Spleen (tissue), 11 donors: ENCODE measurements at regions not wholly inside any gene's neighbourhood (a gene's known extent, or its start where the extent isn't known, plus 50 kb on each side); places are given as distances from the start of the nearest gene placed in this dataset.

Source experiments
- DNase-seq: peaks from one replicate; pipeline ENCODE4 v3.0.0-alpha.2; 2020
- H3K27ac ChIP-seq, 8 donors: fragments of 200-600 bp; sonication (generic) in 7 of 8; 1 replicate in 4 of 8; 2 replicates in 4 of 8; pipeline versions ENCODE4 v1.5.0 to v1.8.0; 2016 to 2021; ENCODE audit warnings: inconsistent platforms in 4 of 8, mild to moderate bottlenecking in 4 of 8, moderate library complexity in 1 of 8
- H3K27me3 ChIP-seq, 7 donors: fragments of 200-600 bp; sonication (generic) in 6 of 7; replicated peaks in 1 of 7; 1 replicate in 4 of 7; 2 replicates in 3 of 7; pipeline versions ENCODE4 v1.5.0 to v1.8.0; 2016 to 2021; ENCODE audit warnings: inconsistent platforms in 3 of 7, mild to moderate bottlenecking in 1 of 7
- H3K36me3 ChIP-seq, 6 donors: fragments of 200-600 bp; sonication (generic) in 5 of 6; 1 replicate in 4 of 6; 2 replicates in 2 of 6; pipeline versions ENCODE4 v1.5.0 to v1.8.0; 2016 to 2021; ENCODE audit warnings: inconsistent platforms in 2 of 6
- H3K4me1 ChIP-seq, 6 donors: fragments of 200-600 bp; sonication (generic) in 5 of 6; 1 replicate in 3 of 6; 2 replicates in 3 of 6; pipeline versions ENCODE4 v1.5.0 to v1.8.0; 2016 to 2021; ENCODE audit warnings: inconsistent platforms in 3 of 6
- H3K4me3 ChIP-seq, 8 donors: fragments of 200-600 bp; sonication (generic) in 7 of 8; 1 replicate in 4 of 8; 2 replicates in 4 of 8; pipeline versions ENCODE4 v1.5.0 to v1.8.0; 2016 to 2021; ENCODE audit warnings: inconsistent platforms in 4 of 8, mild to moderate bottlenecking in 4 of 8, moderate library complexity in 2 of 8
- H3K9me3 ChIP-seq, 8 donors: fragments of 200-600 bp; sonication (generic) in 7 of 8; 1 replicate in 4 of 8; 2 replicates in 4 of 8; pipeline versions ENCODE4 v1.5.0 to v1.8.0; 2016 to 2021; ENCODE audit warnings: inconsistent platforms in 4 of 8
- POLR2A ChIP-seq, 3 donors: fragments of 450-650 bp; IDR thresholded peaks; one replicate each; pipeline ENCODE4 v1.5.1; 2017; ENCODE audit warnings: antibody characterized with exemption in 3 of 3, mild to moderate bottlenecking in 1 of 3
- POLR2AphosphoS5 ChIP-seq, 3 donors: sonication (generic); formaldehyde crosslinking; IDR thresholded peaks; one replicate each; pipeline ENCODE4 v1.5.1; 2017; ENCODE audit warnings: antibody characterized with exemption in 3 of 3
- WGBS, 5 donors: extraction: QIAGEN DNeasy Blood & Tissue Kit in 3 of 5; methylation state at CpG; one replicate each; pipeline versions ENCODE4 v1.1.5 to v1.1.7; 2013 to 2018; 5-methylcytosine and 5-hydroxymethylcytosine counted together
- intact Hi-C: fragments of 100-400 bp; cut with DNase I; formaldehyde crosslinking; loops from one replicate; pipeline ENCODE4 v1.15.0; 2023; ENCODE audit warnings: low total_unique reads
- TF ChIP-seq, protein P1 (sequence below), 11 experiments: fragments of 200-600 bp in 7 of 11; fragments of 450-650 bp in 4 of 11; sonication (generic) in 4 of 11; IDR thresholded peaks in 8 of 11; conservative IDR thresholded peaks in 3 of 11; 1 replicate in 7 of 11; 2 replicates in 4 of 11; pipeline versions ENCODE4 v1.4.0 to v1.8.0; 2016 to 2021; ENCODE audit warnings: antibody characterized with exemption in 11 of 11, inconsistent platforms in 4 of 11, mild to moderate bottlenecking in 1 of 11
- donor health status: healthy with polysubstance abuse.
- donor health status: DM: no; HTN: no; CAD: no; lungs with moderate emphysema.
- donor health status: DM: no; HTN: no; CAD: no.
- donor health status: Bipolar disorder and iron deficiency.
- donor health status: healthy.
- donor health status: DM: no; HTN: no; CAD: no.
- donor health status: DM: yes; HTN: yes; CAD: no.

DNA sequence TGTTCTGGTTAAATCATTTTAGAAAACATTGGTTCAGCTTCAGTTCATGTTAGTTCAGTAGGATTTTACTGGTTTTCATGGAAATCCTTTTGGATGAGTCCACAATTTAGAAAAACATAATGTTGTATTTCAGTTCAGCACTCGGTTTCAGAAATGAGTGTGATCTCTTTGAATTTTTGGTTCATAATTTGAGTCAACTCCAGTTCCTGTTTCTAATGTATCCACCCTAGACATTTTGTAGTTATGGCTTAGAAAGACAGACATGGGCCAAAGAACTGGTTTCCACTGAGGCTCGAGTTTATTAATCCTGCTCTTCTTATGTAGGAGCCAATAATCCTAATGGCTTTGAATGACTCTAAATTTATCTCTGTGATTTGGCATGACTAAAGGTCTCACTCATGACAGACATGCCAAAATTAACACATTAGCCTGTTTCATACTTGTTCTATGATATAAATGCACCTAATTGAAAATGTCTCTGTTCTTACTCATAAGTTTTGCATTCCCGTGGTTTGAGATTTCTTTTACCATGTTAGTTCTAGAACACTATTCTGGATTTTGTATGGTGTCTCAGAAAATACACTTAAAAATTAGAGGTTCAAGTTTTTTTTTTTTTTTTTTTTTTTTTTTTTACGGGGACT lies 82.3 kb upstream of the SPRED2 start:
- TF ChIP-seq POLR2A (IDR thresholded peaks at IDR 0.05) (no peak), POLR2AphosphoS5 (IDR thresholded peaks at IDR 0.05) (no peak)
- TF ChIP-seq, protein P1, sequence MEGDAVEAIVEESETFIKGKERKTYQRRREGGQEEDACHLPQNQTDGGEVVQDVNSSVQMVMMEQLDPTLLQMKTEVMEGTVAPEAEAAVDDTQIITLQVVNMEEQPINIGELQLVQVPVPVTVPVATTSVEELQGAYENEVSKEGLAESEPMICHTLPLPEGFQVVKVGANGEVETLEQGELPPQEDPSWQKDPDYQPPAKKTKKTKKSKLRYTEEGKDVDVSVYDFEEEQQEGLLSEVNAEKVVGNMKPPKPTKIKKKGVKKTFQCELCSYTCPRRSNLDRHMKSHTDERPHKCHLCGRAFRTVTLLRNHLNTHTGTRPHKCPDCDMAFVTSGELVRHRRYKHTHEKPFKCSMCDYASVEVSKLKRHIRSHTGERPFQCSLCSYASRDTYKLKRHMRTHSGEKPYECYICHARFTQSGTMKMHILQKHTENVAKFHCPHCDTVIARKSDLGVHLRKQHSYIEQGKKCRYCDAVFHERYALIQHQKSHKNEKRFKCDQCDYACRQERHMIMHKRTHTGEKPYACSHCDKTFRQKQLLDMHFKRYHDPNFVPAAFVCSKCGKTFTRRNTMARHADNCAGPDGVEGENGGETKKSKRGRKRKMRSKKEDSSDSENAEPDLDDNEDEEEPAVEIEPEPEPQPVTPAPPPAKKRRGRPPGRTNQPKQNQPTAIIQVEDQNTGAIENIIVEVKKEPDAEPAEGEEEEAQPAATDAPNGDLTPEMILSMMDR (IDR thresholded peaks at IDR 0.05 in 8 of 11, conservative IDR thresholded peaks at IDR 0.05 in 3 of 11), result no peak
- no peaks in the 10 kb centered on the region for H3K36me3 ChIP-seq
- H3K27ac ChIP-seq, result no peak overlapping the region
- no peaks in the 10 kb centered on the region for H3K27me3 ChIP-seq
- DNase-seq, result no peak
- no peaks in the 10 kb centered on the region for H3K9me3 ChIP-seq
- H3K4me3 ChIP-seq, result no peak overlapping the region
- intact Hi-C loops, result no loop called here
- no peaks in the 10 kb centered on the region for H3K4me1 ChIP-seq
- 76 to 86% (median 84%) methylated on average over 4 of the region's 4 CpGs for WGBS, 5 donors

DNA sequence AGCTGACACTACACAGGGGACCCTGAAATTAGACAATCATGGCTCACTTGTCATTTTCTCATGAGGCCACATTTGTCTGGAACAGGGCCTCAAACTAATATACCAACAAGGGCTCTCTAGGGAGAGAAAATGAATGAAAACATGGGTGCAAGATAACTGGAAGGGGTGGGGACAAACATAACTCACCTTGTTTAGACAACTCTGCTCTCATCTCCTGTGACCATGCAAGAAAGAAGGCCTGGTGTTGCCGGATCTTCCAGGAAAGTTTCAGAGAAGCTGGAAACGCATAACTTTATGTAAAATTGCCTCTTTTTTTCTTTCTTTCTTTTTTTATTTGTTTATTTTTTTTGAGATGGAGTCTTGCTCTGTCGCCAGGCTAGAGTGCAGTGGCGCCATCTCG lies 80.4 kb upstream of the SPRED2 start:
- TF ChIP-seq POLR2A (IDR thresholded peaks at IDR 0.05), result no peak
- no peak overlapping the region for H3K27ac ChIP-seq
- 89 to 98% (median 98%) methylated on average over 5 of the region's 5 CpGs for WGBS, 5 donors

DNA sequence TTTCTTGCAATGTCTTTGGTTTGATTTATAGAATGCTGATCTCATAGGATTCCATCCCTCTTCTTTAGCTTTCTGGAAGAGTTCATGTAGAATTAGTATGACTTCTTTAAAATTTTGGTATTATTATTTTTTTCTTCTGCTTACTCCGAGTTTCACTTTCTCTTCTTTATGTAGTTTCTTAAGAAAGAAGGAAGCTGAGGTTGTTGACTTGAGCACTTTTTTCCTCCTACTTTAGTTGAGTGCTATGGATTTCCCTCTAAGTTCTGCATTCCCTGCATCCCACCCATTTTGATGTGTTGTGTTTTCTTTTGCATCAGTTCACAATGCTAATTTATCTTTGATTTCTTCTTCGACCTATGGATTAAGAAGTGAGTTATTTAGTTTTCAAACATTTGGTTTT lies 78.9 kb upstream of the SPRED2 start:
- no peak overlapping the region for H3K27ac ChIP-seq
- no peak for DNase-seq
- H3K9me3 ChIP-seq, result peaks cover 0 to 6% (median 0%) of the 10 kb centered on the region in 8 donors
- TF ChIP-seq, protein P1 (IDR thresholded peaks at IDR 0.05 in 8 of 11, conservative IDR thresholded peaks at IDR 0.05 in 3 of 11), result no peak
- no peak for TF ChIP-seq POLR2A (IDR thresholded peaks at IDR 0.05)
- TF ChIP-seq POLR2AphosphoS5 (IDR thresholded peaks at IDR 0.05), result no peak
- H3K36me3 ChIP-seq, result no peaks in the 10 kb centered on the region
- H3K4me3 ChIP-seq, result no peak overlapping the region
- 79 to 89% (median 84%) methylated on average over 2 of the region's 2 CpGs for WGBS, 5 donors
- intact Hi-C loops, result no loop called here
- H3K27me3 ChIP-seq, result no peaks in the 10 kb centered on the region
- H3K4me1 ChIP-seq, result peaks cover 0 to under 1% (median 0%) of the 10 kb centered on the region in 6 donors

More for the DNA sequence above, 80.4 kb upstream of the SPRED2 start:
- Histone ChIP-seq H3K36me3 (no peaks in the 10 kb centered on the region), H3K27me3 (no peaks in the 10 kb centered on the region), H3K4me3 (no peak overlapping the region), H3K4me1 (no peaks in the 10 kb centered on the region), H3K9me3 (peaks cover 0 to 3% (median 0%) of the 10 kb centered on the region in 8 donors)
- intact Hi-C loops, result no loop called here
- DNase-seq, result no peak

DNA sequence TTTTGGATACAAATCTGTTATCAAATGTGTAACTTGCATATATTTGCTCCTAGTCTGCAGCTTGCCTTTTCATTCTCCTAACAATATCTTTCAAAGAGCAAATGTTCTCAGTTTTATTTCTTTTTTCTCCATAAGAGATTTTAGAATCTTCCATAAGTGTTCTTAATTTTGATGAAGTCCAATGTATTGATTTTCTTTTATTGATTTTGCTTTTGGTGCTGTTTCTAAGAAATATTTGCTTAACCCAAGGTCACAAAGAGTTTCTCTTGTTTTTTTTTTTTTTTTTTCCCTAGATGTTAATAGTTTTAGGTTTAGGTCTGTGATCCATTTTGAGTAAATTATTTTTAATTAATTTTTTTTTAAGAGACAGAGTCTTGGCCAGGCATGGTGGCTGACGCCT lies 75.8 kb upstream of the SPRED2 start:
- TF ChIP-seq POLR2AphosphoS5 (IDR thresholded peaks at IDR 0.05), result no peak
- TF ChIP-seq POLR2A (IDR thresholded peaks at IDR 0.05), result no peak
- TF ChIP-seq, protein P1 (IDR thresholded peaks at IDR 0.05 in 8 of 11, conservative IDR thresholded peaks at IDR 0.05 in 3 of 11), result no peak
- WGBS, 5 donors, result 86 to 97% (median 93%) methylated on average over 1 of the region's 1 CpG

More for the DNA sequence above, 75.8 kb upstream of the SPRED2 start:
- Histone ChIP-seq H3K4me1 (peaks cover 0 to 10% (median 0%) of the 10 kb centered on the region in 6 donors), H3K9me3 (peaks cover 0 to 6% (median 0%) of the 10 kb centered on the region in 8 donors), H3K27me3 (no peaks in the 10 kb centered on the region), H3K27ac (no peak overlapping the region), H3K4me3 (no peak overlapping the region), H3K36me3 (no peaks in the 10 kb centered on the region)
- no peak for DNase-seq
- intact Hi-C loops, result no loop called here
